GM18511 (cell line): ENCODE measurements at regions not wholly inside any gene's neighbourhood (a gene's known extent, or its start where the extent isn't known, plus 50 kb on each side); places are given as distances from the start of the nearest gene placed in this dataset.
"Not testable (repeated sequence)": the region's sequence is repeated elsewhere in the genome, so short reads cannot be mapped to it uniquely, and the experiment has no call there.

Source experiments
- ATAC-seq: cut with Tn5 transposase; IDR thresholded peaks from one replicate; pipeline ENCODE4 v1.9.1; 2021; ENCODE audit warnings: mild to moderate bottlenecking, moderate library complexity; ENCODE audit not compliant: unreplicated experiment

DNA sequence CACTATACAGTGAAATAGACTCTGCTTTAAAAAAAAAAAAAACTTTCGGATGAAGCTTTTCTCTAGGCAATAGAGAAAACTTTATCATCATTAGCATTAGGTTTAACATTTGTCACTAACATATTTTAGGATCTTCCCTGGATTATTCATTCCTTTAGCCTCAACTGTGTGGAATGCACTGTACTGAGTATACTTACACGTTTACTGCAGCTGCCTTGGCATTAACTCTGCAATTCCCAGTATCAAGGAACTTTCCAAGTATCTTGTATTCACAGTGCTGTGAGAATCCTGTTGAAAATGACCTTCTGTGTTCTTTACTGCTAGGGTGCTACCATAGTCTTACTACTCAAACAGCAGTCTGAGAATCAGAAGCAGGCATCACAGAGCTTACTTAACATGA, 328.2 kb upstream of the COL3A1 start:
- no peak for ATAC-seq

DNA sequence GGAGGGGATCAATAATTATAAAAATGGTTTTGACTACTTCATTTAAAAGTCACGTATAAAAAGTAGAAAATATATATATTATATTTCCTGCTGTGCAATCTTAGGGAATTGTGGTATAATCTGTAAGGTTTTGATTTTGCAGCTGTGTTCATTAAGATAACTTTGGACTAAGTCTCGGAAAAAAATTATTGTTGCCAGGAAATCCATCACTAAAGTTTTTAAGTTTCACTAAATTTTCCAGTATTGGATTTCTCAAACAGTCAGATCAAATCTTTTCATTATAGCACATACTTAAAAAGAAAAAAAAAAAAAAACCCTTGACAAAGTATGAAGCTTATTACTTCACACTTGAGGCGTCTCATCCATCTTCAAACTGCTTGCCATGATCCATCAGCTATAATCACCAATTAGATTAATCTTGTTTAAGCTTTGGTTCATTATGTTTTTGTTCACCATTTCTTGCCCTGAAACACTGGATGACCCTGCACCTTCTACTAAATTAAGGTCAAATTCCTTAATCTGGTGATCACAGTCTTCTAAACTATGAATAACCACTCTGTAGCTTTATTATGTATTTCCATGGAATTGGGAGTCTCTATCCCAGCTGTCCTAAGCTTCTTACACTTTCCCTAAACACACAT, 326.6 kb upstream of the COL3A1 start:
- ATAC-seq = no peak

GRCh38 chr2:188659656-188660406, 314.3 kb upstream of the COL3A1 start:
- ATAC-seq = no peak

- no peak for ATAC-seq
These were observed 310.9 kb upstream of the COL3A1 start for GRCh38 chr2:188663301-188663700.

DNA sequence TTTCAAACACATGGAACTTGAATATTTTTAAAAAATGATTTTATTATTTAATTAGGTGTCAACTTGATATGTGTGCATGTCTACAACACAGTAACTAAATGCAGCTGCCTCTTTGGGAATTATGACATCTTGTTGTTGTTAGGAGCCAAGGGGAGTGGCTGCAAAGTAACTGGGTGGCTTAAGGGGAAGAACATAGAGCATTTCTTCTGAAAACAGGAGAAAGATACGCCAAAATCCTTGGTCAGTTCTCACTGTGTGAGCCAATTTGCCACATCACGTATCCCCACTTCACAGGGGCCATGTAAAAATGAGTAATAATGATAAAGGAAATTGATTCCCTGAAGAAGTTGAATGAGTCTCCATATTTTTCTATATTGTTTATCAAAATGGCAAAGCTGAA, 309.8 kb upstream of the COL3A1 start:
- ATAC-seq = no peak

DNA sequence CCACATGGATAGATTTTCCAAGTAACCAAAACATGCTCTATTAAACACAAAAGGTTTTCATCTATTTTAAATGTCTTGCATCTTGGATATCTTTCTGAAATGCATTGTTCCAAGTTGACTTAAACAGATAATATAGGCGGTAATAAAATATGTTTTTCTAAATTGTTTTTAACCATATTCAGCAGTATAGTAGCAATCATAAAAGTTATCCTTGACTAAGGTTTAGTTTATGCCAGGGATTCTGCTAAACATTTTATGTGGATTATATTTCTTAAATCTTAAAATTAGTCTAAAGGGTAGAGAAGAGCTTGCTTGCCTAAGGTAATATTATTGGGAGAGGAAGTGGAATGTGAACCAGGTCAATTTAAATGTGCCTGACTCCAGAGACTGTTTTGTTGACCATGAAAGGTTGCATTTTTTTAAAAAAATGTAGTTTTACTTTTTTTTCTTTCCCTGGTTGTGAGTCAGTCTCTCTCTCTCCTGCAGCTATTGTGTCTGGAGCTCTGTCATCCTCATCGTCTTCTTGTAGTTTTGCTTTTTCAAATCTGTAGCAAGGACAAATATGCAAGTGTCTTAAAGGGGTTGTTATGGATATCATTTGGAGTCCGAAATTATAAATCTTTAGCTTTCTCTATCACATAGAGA, 309.1 kb upstream of the COL3A1 start:
- ATAC-seq = no peak

DNA sequence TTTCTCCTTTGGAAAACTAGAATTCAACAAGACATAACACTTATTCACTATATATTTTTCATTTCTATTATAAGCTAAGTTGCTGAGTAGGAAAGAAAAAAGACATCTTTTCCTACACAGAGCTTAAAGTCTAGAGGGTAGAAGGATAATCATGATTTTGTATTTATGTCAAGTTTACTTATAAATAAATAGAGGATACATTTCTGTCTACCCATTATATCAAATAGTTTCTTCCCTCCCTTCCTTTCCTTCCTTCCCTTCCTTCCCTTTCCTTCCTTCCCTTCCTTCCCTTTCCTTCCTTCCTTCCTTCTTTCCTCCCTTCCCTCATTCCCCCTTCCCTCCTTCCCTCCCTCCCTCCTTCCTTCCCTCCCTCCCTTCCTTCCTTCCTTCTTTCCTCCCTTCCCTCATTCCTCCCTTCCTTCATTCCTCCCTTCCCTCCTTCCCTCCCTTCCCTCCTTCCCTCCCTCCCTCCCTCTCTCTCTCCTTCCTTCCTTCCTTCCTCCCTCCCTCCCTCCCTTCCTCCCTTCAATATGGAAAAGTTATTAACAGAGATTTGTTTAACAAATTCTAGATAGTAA, 308.4 kb upstream of the COL3A1 start:
- ATAC-seq = no peak

DNA sequence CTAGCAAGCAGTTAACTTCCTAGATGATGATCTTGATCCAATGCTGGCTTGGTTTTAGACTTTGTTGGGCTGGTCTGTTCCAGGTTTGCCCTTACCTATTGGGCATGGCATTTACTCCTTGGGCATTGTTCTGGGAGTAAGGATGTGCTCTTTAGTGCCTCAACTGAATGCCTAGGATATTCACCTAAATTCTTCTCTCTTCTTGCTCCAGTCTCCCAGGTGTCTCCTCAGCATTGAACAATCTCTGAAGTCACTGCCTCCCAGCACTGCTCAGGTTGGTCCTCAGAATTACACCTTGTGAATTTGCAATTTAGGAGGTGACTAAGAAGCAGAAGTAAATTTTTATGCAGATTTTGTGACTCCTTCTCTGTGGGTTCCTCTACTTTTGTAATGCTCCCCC, 307.7 kb upstream of the COL3A1 start:
- no peak for ATAC-seq

- ATAC-seq = no peak
These were observed 306.0 kb upstream of the COL3A1 start for GRCh38 chr2:188668017-188668680.

DNA sequence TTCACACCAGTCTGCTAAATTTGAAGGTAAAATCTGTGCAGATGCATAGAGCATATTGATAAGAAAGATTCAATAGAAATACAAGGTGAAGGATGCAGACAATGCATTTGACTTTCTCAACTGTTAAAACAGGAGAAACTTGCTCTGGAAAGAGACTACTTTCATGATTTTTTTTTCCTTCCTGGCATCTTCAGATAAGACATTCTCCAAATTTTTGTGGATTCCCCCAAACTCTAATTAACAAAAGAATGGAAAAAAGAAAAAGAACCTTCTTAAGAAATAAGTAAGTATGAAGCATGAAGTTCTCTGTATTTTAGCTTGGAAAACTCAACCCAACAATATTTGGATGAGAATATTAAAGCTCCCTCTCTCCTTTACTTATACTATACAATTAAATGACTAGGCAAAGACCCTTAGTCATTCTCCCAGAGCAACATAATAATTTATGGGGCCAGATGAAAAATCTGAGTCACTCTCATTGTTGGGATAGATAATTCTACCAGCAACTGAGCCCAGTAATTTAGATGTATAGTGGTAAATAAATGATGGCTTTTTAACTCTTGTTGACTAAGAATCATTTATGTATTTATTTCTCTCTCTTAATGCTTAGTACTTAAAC, 298.7 kb upstream of the COL3A1 start:
- no peak for ATAC-seq

GRCh38 chr2:188676010-188676400, 298.2 kb upstream of the COL3A1 start:
- no peak for ATAC-seq

DNA sequence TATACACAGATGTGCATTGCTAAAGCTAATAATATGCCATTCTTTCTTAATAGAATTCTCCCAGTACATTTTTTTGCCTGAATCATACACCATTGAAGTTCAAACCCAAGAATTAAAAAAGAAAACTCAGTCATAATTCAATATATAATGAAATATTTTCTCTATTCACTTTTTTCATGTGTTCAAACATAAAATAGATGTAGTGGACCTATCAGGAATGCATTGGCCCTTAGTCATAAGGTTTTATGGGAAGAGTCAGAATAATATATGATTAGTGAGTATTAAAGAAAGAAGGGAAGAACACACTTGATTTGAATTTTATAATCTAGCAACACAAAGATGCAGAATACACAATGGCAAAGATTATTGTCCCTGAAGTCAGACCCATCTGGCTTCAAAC, 297.0 kb upstream of the COL3A1 start:
- ATAC-seq = no peak

- no peak for ATAC-seq
These were observed 295.3 kb upstream of the COL3A1 start for GRCh38 chr2:188678882-188679281.

GRCh38 chr2:188682838-188683237, 291.3 kb upstream of the COL3A1 start:
- no peak for ATAC-seq

DNA sequence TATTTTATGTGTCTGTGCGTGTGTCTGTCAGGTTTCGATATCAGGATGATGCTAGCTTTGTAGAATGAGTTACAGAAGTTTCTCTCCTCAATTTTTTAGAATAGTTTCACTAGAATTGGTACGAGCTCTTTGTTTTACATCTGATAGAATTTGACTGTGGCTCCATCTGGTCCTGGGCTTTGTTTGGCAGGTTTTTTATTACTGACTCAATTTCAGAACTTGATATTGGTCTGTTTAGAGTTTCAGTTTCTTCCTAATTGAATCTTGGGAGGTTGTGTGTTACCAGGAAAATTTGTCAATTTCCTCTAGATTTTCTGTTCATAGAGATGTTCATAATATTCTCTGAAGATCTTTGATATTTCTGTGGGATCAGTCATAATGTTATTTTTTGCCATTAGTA, 289.4 kb upstream of the COL3A1 start:
- ATAC-seq = no peak

GRCh38 chr2:188693111-188693510, 281.1 kb upstream of the COL3A1 start:
- ATAC-seq = no peak

GRCh38 chr2:188693771-188694170, 280.4 kb upstream of the COL3A1 start:
- ATAC-seq = no peak

GRCh38 chr2:188695953-188696352, 278.2 kb upstream of the COL3A1 start:
- no peak for ATAC-seq

DNA sequence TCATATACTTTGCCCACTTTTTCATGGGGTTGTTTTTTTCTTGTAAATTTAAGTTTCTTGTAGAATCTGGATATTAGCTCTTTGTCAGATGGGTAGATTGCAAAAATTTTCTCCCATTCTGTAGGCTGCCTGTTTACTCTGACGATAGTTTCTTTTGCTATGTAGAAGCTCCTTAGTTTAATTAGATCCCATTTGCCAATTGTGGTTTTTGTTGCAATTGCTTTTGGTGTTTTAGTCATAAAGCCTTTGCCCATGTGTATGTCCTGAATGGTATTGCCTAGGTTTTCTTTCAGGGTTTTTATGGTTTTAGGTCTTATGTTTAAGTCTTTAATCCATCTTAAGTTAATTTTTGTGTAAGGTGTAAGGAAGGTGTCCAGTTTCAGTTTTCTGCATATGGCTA, 276.0 kb upstream of the COL3A1 start:
- not testable (repeated sequence) for ATAC-seq

DNA sequence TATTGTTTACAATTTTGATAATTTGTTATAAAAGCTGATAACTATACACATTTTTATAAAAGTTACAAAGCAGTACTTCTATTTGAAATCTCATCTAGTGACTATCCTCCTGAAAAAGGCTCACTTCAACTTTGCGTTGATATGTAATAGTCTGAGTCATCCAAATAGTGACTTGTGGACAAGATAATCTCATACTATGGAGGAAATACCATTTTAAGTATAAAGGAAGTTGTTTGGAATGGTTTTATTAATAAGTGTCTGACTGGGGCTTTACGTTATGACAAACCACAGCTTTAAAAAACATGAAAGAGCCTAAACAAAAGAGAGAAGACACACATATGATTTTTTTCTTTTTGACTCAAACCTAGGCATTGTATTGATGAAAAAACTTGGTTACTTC, 272.3 kb upstream of the COL3A1 start:
- ATAC-seq = peak; percentile 57

DNA sequence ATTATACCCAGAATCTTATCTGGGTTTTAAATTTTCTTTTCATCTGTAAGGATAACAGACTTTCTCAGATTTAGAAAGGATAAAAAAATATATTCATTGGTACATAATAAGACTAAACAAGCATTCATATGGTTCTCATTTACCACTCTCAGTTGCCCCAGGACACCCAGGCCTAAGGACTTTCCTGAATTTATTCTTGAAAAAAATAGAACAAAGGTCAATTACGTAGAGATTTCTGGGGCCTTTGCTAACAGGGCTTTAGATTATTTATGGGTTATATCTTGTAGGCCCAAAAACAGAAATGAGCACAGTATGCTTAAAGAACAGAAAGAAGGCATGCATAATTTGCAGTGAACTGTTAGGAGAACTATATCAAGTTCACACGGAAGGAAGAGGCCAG, 269.0 kb upstream of the COL3A1 start:
- ATAC-seq = no peak
